HepG2 (cell line): ENCODE measurements at regions not wholly inside any gene's neighbourhood (a gene's known extent, or its start where the extent isn't known, plus 50 kb on each side); places are given as distances from the start of the nearest gene placed in this dataset.

Experiments
- ATAC-seq: fragments of 200-7000 bp; cut with Tn5 transposase; 3 replicates; pipeline ENCODE4 v1.9.1; 2020; ENCODE audit warnings: mild to moderate bottlenecking, moderate library complexity
- BruUV-seq: library from RNA; stranded (reverse); fragments of 400-500 nt; replicated peaks from 2 replicates; lab custom pipeline; 2021; lab: Mats Ljungman, UMichigan
- CTCF ChIA-PET: fragments of 300-600 bp; formaldehyde crosslinking; extraction: SDS; loops from one replicate; lab custom pipeline; 2021; ENCODE audit warnings: low total read pairs, inconsistent platforms, low intra/inter-chr PET ratio; lab: Yijun Ruan, JAX
- POLR2A ChIA-PET: fragments of 350-600 bp; sonication (Branson Sonifier 250); formaldehyde crosslinking; loops from one replicate; lab custom pipeline; 2020; ENCODE audit warnings: antibody characterized with exemption, inconsistent platforms; lab: Yijun Ruan, JAX
- DNase-seq: peaks from one replicate; pipeline ENCODE4 v3.0.0-alpha.2; 2015; ENCODE audit warnings: low spot score
- FAIRE-seq: peaks from 3 replicates; lab custom pipeline; 2011; peaks lifted over from hg19 to GRCh38; lab: Jason Lieb, UNC
- H2AFZ ChIP-seq: one replicate; pipeline ENCODE4 v1.6.1; 2011; ENCODE audit warnings: low read length, inconsistent platforms
- H3K27ac ChIP-seq: fragments of 300-600 bp; 3 replicates; pipeline ENCODE4 v1.8.0; 2011; ENCODE audit warnings: mixed run types, mild to moderate bottlenecking, mixed read lengths, low read length, inconsistent platforms; ENCODE audit not compliant: insufficient read depth; ENCODE audit errors: extremely low read length
- H3K27me3 ChIP-seq, 2 experiments: fragments of 200-600 bp in 1 of 2; 2 replicates in 1 of 2; 3 replicates in 1 of 2; pipeline versions ENCODE4 v1.6.0 to v1.8.0; 2011; ENCODE audit warnings: low read length in 2 of 2, mild to moderate bottlenecking in 2 of 2, moderate library complexity in 2 of 2, inconsistent platforms in 1 of 2; ENCODE audit not compliant: insufficient read depth in 2 of 2, control insufficient read depth in 1 of 2
- H3K36me3 ChIP-seq, 2 experiments: fragments of 200-600 bp in 1 of 2; replicated peaks in 1 of 2; 2 replicates in 1 of 2; 3 replicates in 1 of 2; pipeline versions ENCODE4 v1.5.1 to v1.8.0; 2011; ENCODE audit warnings: low read length in 2 of 2, inconsistent platforms in 1 of 2; ENCODE audit not compliant: insufficient read depth in 2 of 2, control insufficient read depth in 1 of 2
- H3K4me1 ChIP-seq: 2 replicates; pipeline ENCODE4 v1.5.1; 2012; ENCODE audit warnings: low read length, inconsistent platforms; ENCODE audit not compliant: insufficient read depth
- H3K4me2 ChIP-seq: 2 replicates; pipeline ENCODE4 v1.6.0; 2011; ENCODE audit warnings: low read depth, low read length, inconsistent platforms
- H3K4me3 ChIP-seq, 3 experiments: fragments of 200-600 bp in 1 of 3; sonication (generic), shearing (Covaris generic) in 1 of 3; replicated peaks in 1 of 3; 2 replicates each; pipeline ENCODE4 v1.5.1; 2011 to 2016; ENCODE audit warnings: low read length in 3 of 3, inconsistent platforms in 2 of 3, low read depth in 2 of 3, mild to moderate bottlenecking in 2 of 3, control low read depth in 1 of 3, mixed read lengths in 1 of 3; ENCODE audit not compliant: insufficient read depth in 1 of 3
- H3K79me2 ChIP-seq: one replicate; pipeline ENCODE4 v1.6.1; 2011; ENCODE audit warnings: low read length, inconsistent platforms; ENCODE audit not compliant: insufficient read depth
- H3K9ac ChIP-seq: 2 replicates; pipeline ENCODE4 v1.6.0; 2011; ENCODE audit warnings: mild to moderate bottlenecking, low read depth, low read length, inconsistent platforms; ENCODE audit not compliant: insufficient read depth
- H3K9me3 ChIP-seq: 2 replicates; pipeline ENCODE4 v1.5.1; 2012; ENCODE audit warnings: mild to moderate bottlenecking, low read length
- H4K20me1 ChIP-seq: 2 replicates; pipeline ENCODE4 v1.6.0; 2011; ENCODE audit warnings: inconsistent platforms, mild to moderate bottlenecking, low read length, moderate library complexity; ENCODE audit not compliant: insufficient read depth
- FOXJ3 ChIP-seq: sonication (generic); formaldehyde crosslinking; IDR thresholded peaks from 2 replicates; pipeline ENCODE4 v1.4.0; 2020; ENCODE audit warnings: missing genetic modification reagents, mild to moderate bottlenecking, borderline replicate concordance
- GRHL1 ChIP-seq: sonication (generic); formaldehyde crosslinking; conservative IDR thresholded peaks from 2 replicates; pipeline ENCODE4 v1.8.0; 2022; ENCODE audit warnings: missing genetic modification reagents
- LBX2 ChIP-seq: sonication (generic); formaldehyde crosslinking; IDR thresholded peaks from 2 replicates; pipeline ENCODE4 v1.5.0; 2020; ENCODE audit warnings: missing genetic modification reagents, mild to moderate bottlenecking, borderline replicate concordance
- YY1 ChIP-seq: IDR thresholded peaks from 2 replicates; pipeline ENCODE4 v1.6.1; 2011; ENCODE audit warnings: low read length, low read depth, moderate library complexity, mild to moderate bottlenecking; ENCODE audit not compliant: insufficient read depth, insufficient replicate concordance
- ZBTB40 ChIP-seq, 2 experiments: fragments of 450-650 bp in 1 of 2; sonication (generic) in 1 of 2; formaldehyde crosslinking in 1 of 2; IDR thresholded peaks; 2 replicates each; pipeline versions ENCODE4 v1.6.1 to v1.8.0; 2016 to 2022; ENCODE audit warnings: antibody characterized with exemption in 1 of 2, mild to moderate bottlenecking in 1 of 2, missing genetic modification reagents in 1 of 2
- ZNF44 ChIP-seq: sonication (generic); formaldehyde crosslinking; IDR thresholded peaks from 2 replicates; pipeline ENCODE4 v1.5.1; 2020; ENCODE audit warnings: mild to moderate bottlenecking, missing genetic modification reagents
- ZNF503 ChIP-seq: sonication (generic); formaldehyde crosslinking; IDR thresholded peaks from 2 replicates; pipeline ENCODE4 v1.4.0; 2020; ENCODE audit warnings: missing genetic modification reagents
- ZNF672 ChIP-seq: sonication (generic); formaldehyde crosslinking; IDR thresholded peaks from 2 replicates; pipeline ENCODE4 v1.8.1; 2022; ENCODE audit warnings: missing genetic modification reagents
- ZNF674 ChIP-seq: sonication (generic); formaldehyde crosslinking; IDR thresholded peaks from 2 replicates; pipeline ENCODE4 v1.5.0; 2020; ENCODE audit warnings: low read depth, mild to moderate bottlenecking, missing genetic modification reagents
- ZNF782 ChIP-seq: sonication (generic); formaldehyde crosslinking; IDR thresholded peaks from 2 replicates; pipeline ENCODE4 v1.4.0; 2020; ENCODE audit warnings: missing genetic modification reagents, mild to moderate bottlenecking, borderline replicate concordance
- WGBS: methylation state at CpG from one replicate; pipeline ENCODE4 v1.1.6; 2017; ENCODE audit warnings: low lambda C conversion rate; 5-methylcytosine and 5-hydroxymethylcytosine counted together
- in situ Hi-C: cut with HindIII; loops from 2 replicates; pipeline ENCODE4 v1.10.0; 2017; ENCODE audit warnings: low pct_unique_long_range_greater_than_20kb; ENCODE audit not compliant: extremely low pct_ligation_motif_present
- intact Hi-C: fragments of 100-400 bp; cut with micrococcal nuclease; formaldehyde crosslinking; loops from one replicate; pipeline ENCODE4 v1.10.0; 2022; ENCODE audit not compliant: unreplicated experiment

- Histone ChIP-seq H3K27me3 (no peaks in the 10 kb centered on the region; a peak in 1 of 5 replicates), H3K79me2 (no peaks in the 10 kb centered on the region), H3K4me1 (no peaks in the 10 kb centered on the region), H4K20me1 (no peaks in the 10 kb centered on the region), H3K27ac (no peak overlapping the region), H3K36me3 (no peaks in the 10 kb centered on the region), H3K9ac (no peak overlapping the region), H3K9me3 (peaks cover 72% of the 10 kb centered on the region), H3K4me3 (no peak overlapping the region), H2AFZ (no peak overlapping the region), H3K4me2 (no peak overlapping the region)
- no TSS peak for BruUV-seq
- TF ChIP-seq FOXJ3 (CRISPR knock-in tag): no peak
- no peak for TF ChIP-seq ZNF503 (CRISPR knock-in tag)
- TF ChIP-seq ZNF44 (CRISPR knock-in tag): no peak
- TF ChIP-seq LBX2 (CRISPR knock-in tag): no peak
- TF ChIP-seq ZNF782 (CRISPR knock-in tag): no peak
- TF ChIP-seq YY1: no peak
- TF ChIP-seq ZNF672 (CRISPR knock-in tag): no peak
- no peak for TF ChIP-seq ZBTB40 (IDR thresholded peaks at IDR 0.05)
- TF ChIP-seq ZBTB40 (CRISPR knock-in tag; IDR thresholded peaks at IDR 0.05): no peak
- TF ChIP-seq ZNF674 (CRISPR knock-in tag): no peak
- no peak for TF ChIP-seq GRHL1 (CRISPR knock-in tag)
- POLR2A ChIA-PET: no interaction called here
- no peak for DNase-seq
- ATAC-seq: no peak
- in situ Hi-C loops: no loop called here
- CTCF ChIA-PET: no interaction called here
- FAIRE-seq: no peak
- intact Hi-C loops: no loop called here
- WGBS: 7% methylated on average over 2 of the region's 2 CpGs
These were observed 452.1 kb downstream of the TXNL1 start for GRCh38 chr18:56186319-56186718.
